Peyer's patch (tissue), 4 donors: ENCODE measurements at regions not wholly inside any gene's neighbourhood (a gene's known extent, or its start where the extent isn't known, plus 50 kb on each side); places are given as distances from the start of the nearest gene placed in this dataset.

Experiments used
- DNase-seq, 3 donors: peaks; one replicate each; pipeline ENCODE4 v3.0.0-alpha.2; 2017 to 2019
- H3K27ac ChIP-seq, 4 donors: fragments of 200-600 bp; sonication (generic); one replicate each; pipeline ENCODE4 v1.5.1; 2016 to 2019
- H3K27me3 ChIP-seq, 2 donors: fragments of 200-600 bp; sonication (generic); one replicate each; pipeline ENCODE4 v1.5.1; 2019
- H3K36me3 ChIP-seq, 3 donors: fragments of 200-600 bp; sonication (generic); one replicate each; pipeline ENCODE4 v1.5.1; 2016 to 2019
- H3K4me1 ChIP-seq, 4 donors: fragments of 200-600 bp; sonication (generic); one replicate each; pipeline ENCODE4 v1.5.1; 2016 to 2019
- H3K4me3 ChIP-seq, 4 donors: fragments of 200-600 bp; sonication (generic); 1 replicate in 3 of 4; 2 replicates in 1 of 4; pipeline ENCODE4 v1.5.1; 2016 to 2019; ENCODE audit warnings: mild to moderate bottlenecking in 1 of 4
- H3K9me3 ChIP-seq, 4 donors: fragments of 200-600 bp; sonication (generic); one replicate each; pipeline ENCODE4 v1.5.1; 2016 to 2019; ENCODE audit warnings: mild to moderate bottlenecking in 1 of 4
- CTCF ChIP-seq, 6 experiments: fragments of 450-650 bp in 4 of 6; fragments of 200-600 bp in 2 of 6; sonication (generic) in 1 of 6; IDR thresholded peaks; one replicate each; pipeline ENCODE4 v1.5.1; 2017 to 2019; ENCODE audit warnings: antibody characterized with exemption in 6 of 6, mild to moderate bottlenecking in 3 of 6, moderate library complexity in 1 of 6
- POLR2A ChIP-seq, 2 donors: fragments of 450-650 bp; IDR thresholded peaks; one replicate each; pipeline ENCODE4 v1.5.1; 2017; ENCODE audit warnings: antibody characterized with exemption in 2 of 2, mild to moderate bottlenecking in 2 of 2, moderate library complexity in 2 of 2

- Histone ChIP-seq H3K4me3 (no peak overlapping the region), H3K27me3 (no peaks in the 10 kb centered on the region), H3K9me3 (no peaks in the 10 kb centered on the region), H3K4me1 (peaks cover 0 to 15% (median 0%) of the 10 kb centered on the region in 4 donors), H3K27ac (no peak overlapping the region), H3K36me3 (peaks cover 0 to 58% (median 0%) of the 10 kb centered on the region in 3 donors)
- peak in 1 of 3 donors; percentile 6 for DNase-seq
- TF ChIP-seq CTCF (IDR thresholded peaks at IDR 0.05) (no peak), POLR2A (IDR thresholded peaks at IDR 0.05) (no peak)
These were observed 76.0 kb downstream of the DOP1B start for GRCh38 chr21:36232641-36233040.

- no peaks in the 10 kb centered on the region for H3K9me3 ChIP-seq
- H3K27me3 ChIP-seq = no peaks in the 10 kb centered on the region
- peak in 1 of 3 donors; percentile 37 for DNase-seq
- no peak for TF ChIP-seq POLR2A (IDR thresholded peaks at IDR 0.05)
- no peak for TF ChIP-seq CTCF (IDR thresholded peaks at IDR 0.05)
- no peak overlapping the region for H3K27ac ChIP-seq
- peaks cover 0 to 15% (median 0%) of the 10 kb centered on the region in 4 donors for H3K4me1 ChIP-seq
- no peak overlapping the region for H3K4me3 ChIP-seq
- peaks cover 0 to 64% (median 0%) of the 10 kb centered on the region in 3 donors for H3K36me3 ChIP-seq
These were observed 78.5 kb downstream of the DOP1B start for GRCh38 chr21:36235058-36235582.

- peak in 1 of 3 donors; percentile 36 for DNase-seq
- Histone ChIP-seq H3K9me3 (no peaks in the 10 kb centered on the region), H3K4me3 (no peak overlapping the region), H3K36me3 (peaks cover 0 to 61% (median 0%) of the 10 kb centered on the region in 3 donors), H3K4me1 (peaks cover 0 to 15% (median 0%) of the 10 kb centered on the region in 4 donors), H3K27me3 (no peaks in the 10 kb centered on the region), H3K27ac (no peak overlapping the region)
- TF ChIP-seq CTCF (IDR thresholded peaks at IDR 0.05) = no peak
- TF ChIP-seq POLR2A (IDR thresholded peaks at IDR 0.05) = no peak
These were observed 79.6 kb downstream of the DOP1B start for GRCh38 chr21:36236052-36236730.

GRCh38 chr21:36237441-36237840 lies 80.8 kb downstream of the DOP1B start:
- Histone ChIP-seq H3K27ac (no peak overlapping the region), H3K9me3 (no peaks in the 10 kb centered on the region), H3K4me3 (no peak overlapping the region), H3K27me3 (no peaks in the 10 kb centered on the region), H3K4me1 (peaks cover 0 to 15% (median 0%) of the 10 kb centered on the region in 4 donors), H3K36me3 (peaks cover 0 to 55% (median 0%) of the 10 kb centered on the region in 3 donors)
- no peak for DNase-seq
- TF ChIP-seq CTCF (IDR thresholded peaks at IDR 0.05) = no peak
- TF ChIP-seq POLR2A (IDR thresholded peaks at IDR 0.05) = no peak

- H3K4me3 ChIP-seq = no peak overlapping the region
- peaks cover 0 to 47% (median 0%) of the 10 kb centered on the region in 3 donors for H3K36me3 ChIP-seq
- H3K9me3 ChIP-seq = no peaks in the 10 kb centered on the region
- peak in 1 of 3 donors; percentile 36 for DNase-seq
- H3K27me3 ChIP-seq = no peaks in the 10 kb centered on the region
- H3K27ac ChIP-seq = no peak overlapping the region
- TF ChIP-seq CTCF (IDR thresholded peaks at IDR 0.05) (no peak), POLR2A (IDR thresholded peaks at IDR 0.05) (no peak)
- H3K4me1 ChIP-seq = peaks cover 0 to 3% (median 0%) of the 10 kb centered on the region in 4 donors
These were observed 80.4 kb upstream of the MORC3 start for GRCh38 chr21:36239585-36239984.
